Esophagus (tissue), 2 donors: ENCODE measurements at regions not wholly inside any gene's neighbourhood (a gene's known extent, or its start where the extent isn't known, plus 50 kb on each side); places are given as distances from the start of the nearest gene placed in this dataset.
A peak's percentile ranks its signal among the peaks of the same experiment; 100 is the strongest.

Experiments
- H3K27ac ChIP-seq, 2 donors: one replicate each; pipeline ENCODE4 v1.5.1; 2013; ENCODE audit warnings: low read depth in 2 of 2, mild to moderate bottlenecking in 2 of 2, inconsistent platforms in 1 of 2, low read length in 1 of 2, moderate library complexity in 1 of 2
- H3K27me3 ChIP-seq, 2 donors: one replicate each; pipeline ENCODE4 v1.6.1; 2013; ENCODE audit warnings: low read length in 2 of 2, control low read depth in 1 of 2, mild to moderate bottlenecking in 1 of 2; ENCODE audit not compliant: insufficient read depth in 2 of 2, control insufficient read depth in 1 of 2
- H3K36me3 ChIP-seq, 2 donors: one replicate each; pipeline ENCODE4 v1.6.1; 2013; ENCODE audit warnings: low read length in 1 of 2; ENCODE audit not compliant: control insufficient read depth in 2 of 2, insufficient read depth in 2 of 2
- H3K4me1 ChIP-seq, 2 donors: one replicate each; pipeline ENCODE4 v1.6.1; 2013; ENCODE audit warnings: low read length in 1 of 2; ENCODE audit not compliant: control insufficient read depth in 2 of 2, insufficient read depth in 2 of 2
- H3K4me3 ChIP-seq, 2 donors: one replicate each; pipeline ENCODE4 v1.5.1; 2013; ENCODE audit warnings: low read length in 2 of 2, mild to moderate bottlenecking in 2 of 2, low read depth in 1 of 2, moderate library complexity in 1 of 2
- H3K9me3 ChIP-seq, 2 donors: one replicate each; pipeline ENCODE4 v1.6.1; 2013; ENCODE audit warnings: mild to moderate bottlenecking in 2 of 2, low read depth in 1 of 2, low read length in 1 of 2, moderate library complexity in 1 of 2; ENCODE audit not compliant: control insufficient read depth in 2 of 2, insufficient read depth in 1 of 2
- WGBS, 2 donors: extraction: QIAGEN DNeasy Blood & Tissue Kit; methylation state at CpG; one replicate each; pipeline ENCODE4 v1.1.7; 2013; 5-methylcytosine and 5-hydroxymethylcytosine counted together
- donor health status: healthy with polysubstance abuse.
- donor health status: Bipolar disorder and iron deficiency.

- Histone ChIP-seq H3K9me3 (no peaks in the 10 kb centered on the region), H3K36me3 (no peaks in the 10 kb centered on the region), H3K4me3 (no peak overlapping the region), H3K4me1 (no peaks in the 10 kb centered on the region), H3K27me3 (no peaks in the 10 kb centered on the region), H3K27ac (no peak overlapping the region)
- WGBS, 2 donors, result 74 to 81% methylated on average over 5 of the region's 5 CpGs
These were observed 207.5 kb downstream of the ARHGAP12 start for GRCh38 chr10:31721096-31721495.

GRCh38 chr10:31720546-31720945, 208.1 kb downstream of the ARHGAP12 start:
- H3K36me3 ChIP-seq, result no peaks in the 10 kb centered on the region
- WGBS, 2 donors, result 71 to 81% methylated on average over 1 of the region's 1 CpG
- H3K4me1 ChIP-seq, result no peaks in the 10 kb centered on the region
- H3K27me3 ChIP-seq, result no peaks in the 10 kb centered on the region
- no peaks in the 10 kb centered on the region for H3K9me3 ChIP-seq
- H3K4me3 ChIP-seq, result no peak overlapping the region
- H3K27ac ChIP-seq, result no peak overlapping the region

GRCh38 chr10:31709476-31709875, 219.2 kb downstream of the ARHGAP12 start:
- no peak overlapping the region for H3K4me3 ChIP-seq
- H3K4me1 ChIP-seq, result no peaks in the 10 kb centered on the region
- H3K36me3 ChIP-seq, result no peaks in the 10 kb centered on the region
- H3K27ac ChIP-seq, result no peak overlapping the region
- H3K27me3 ChIP-seq, result no peaks in the 10 kb centered on the region
- peaks cover 0 to 3% of the 10 kb centered on the region in 2 donors for H3K9me3 ChIP-seq

GRCh38 chr10:31709028-31709427, 219.6 kb downstream of the ARHGAP12 start:
- H3K9me3 ChIP-seq, result peaks cover 0 to 3% of the 10 kb centered on the region in 2 donors
- WGBS, 2 donors, result 51 to 73% methylated on average over 3 of the region's 3 CpGs
- no peak overlapping the region for H3K4me3 ChIP-seq
- no peak overlapping the region for H3K27ac ChIP-seq
- H3K27me3 ChIP-seq, result no peaks in the 10 kb centered on the region
- H3K4me1 ChIP-seq, result no peaks in the 10 kb centered on the region
- no peaks in the 10 kb centered on the region for H3K36me3 ChIP-seq

GRCh38 chr10:31708474-31708873, 220.2 kb downstream of the ARHGAP12 start:
- 65 to 67% methylated on average over 9 of the region's 9 CpGs for WGBS, 2 donors
- Histone ChIP-seq H3K27me3 (no peaks in the 10 kb centered on the region), H3K36me3 (no peaks in the 10 kb centered on the region), H3K9me3 (peaks cover 0 to 3% of the 10 kb centered on the region in 2 donors), H3K27ac (peak overlapping the region; percentile 51 to 72), H3K4me3 (no peak overlapping the region), H3K4me1 (no peaks in the 10 kb centered on the region)

GRCh38 chr10:31708046-31708445, 220.6 kb downstream of the ARHGAP12 start:
- Histone ChIP-seq H3K27ac (peak overlapping the region; percentile 50 to 72), H3K9me3 (peaks cover 0 to 2% of the 10 kb centered on the region in 2 donors), H3K36me3 (no peaks in the 10 kb centered on the region), H3K4me3 (no peak overlapping the region), H3K4me1 (no peaks in the 10 kb centered on the region), H3K27me3 (no peaks in the 10 kb centered on the region)
- WGBS, 2 donors, result 17 to 25% methylated on average over 3 of the region's 3 CpGs

GRCh38 chr10:31707093-31708039, 221.3 kb downstream of the ARHGAP12 start:
- 31 to 36% methylated on average over 14 of the region's 14 CpGs for WGBS, 2 donors

GRCh38 chr10:31706464-31707092, 222.1 kb downstream of the ARHGAP12 start:
- Histone ChIP-seq H3K27me3 (no peaks in the 10 kb centered on the region), H3K4me3 (no peak overlapping the region), H3K36me3 (no peaks in the 10 kb centered on the region), H3K9me3 (no peaks in the 10 kb centered on the region), H3K4me1 (no peaks in the 10 kb centered on the region), H3K27ac (peak overlapping the region; percentile 48 to 72)
- WGBS, 2 donors, result 57 to 67% methylated on average over 7 of the region's 7 CpGs

More at GRCh38 chr10:31707093-31708039, 221.3 kb downstream of the ARHGAP12 start:
- no peaks in the 10 kb centered on the region for H3K4me1 ChIP-seq
- H3K36me3 ChIP-seq, result no peaks in the 10 kb centered on the region
- no peak overlapping the region for H3K4me3 ChIP-seq
- H3K9me3 ChIP-seq, result no peaks in the 10 kb centered on the region
- peak overlapping the region; percentile 48 to 72 for H3K27ac ChIP-seq
- no peaks in the 10 kb centered on the region for H3K27me3 ChIP-seq

- no peak overlapping the region for H3K27ac ChIP-seq
- WGBS, 2 donors, result 89 to 93% methylated on average over 3 of the region's 3 CpGs
- H3K36me3 ChIP-seq, result no peaks in the 10 kb centered on the region
- peaks cover 0 to 2% of the 10 kb centered on the region in 2 donors for H3K4me1 ChIP-seq
- no peaks in the 10 kb centered on the region for H3K27me3 ChIP-seq
- no peaks in the 10 kb centered on the region for H3K9me3 ChIP-seq
- no peak overlapping the region for H3K4me3 ChIP-seq
These were observed 223.5 kb downstream of the ARHGAP12 start for GRCh38 chr10:31705136-31705535.
